GM12878 (cell line): ENCODE measurements at regions not wholly inside any gene's neighbourhood (a gene's known extent, or its start where the extent isn't known, plus 50 kb on each side); places are given as distances from the start of the nearest gene placed in this dataset.

ENCODE experiments used
- ATAC-seq: fragments of 200-7000 bp; cut with Tn5 transposase; 3 replicates; pipeline ENCODE4 v1.9.1; 2020; ENCODE audit warnings: mild to moderate bottlenecking, moderate library complexity
- BruUV-seq: library from RNA; stranded (reverse); fragments of 400-500 nt; replicated peaks from 2 replicates; lab custom pipeline; 2021; lab: Mats Ljungman, UMichigan
- CTCF ChIA-PET: fragments of 300-600 bp; sonication (Branson Sonifier 250); formaldehyde crosslinking; extraction: SDS; loops from one replicate; lab custom pipeline; 2021; ENCODE audit warnings: inconsistent platforms; lab: Yijun Ruan, JAX
- POLR2A ChIA-PET: fragments of 350-600 bp; formaldehyde crosslinking; extraction: SDS; loops from one replicate; lab custom pipeline; 2021; ENCODE audit warnings: inconsistent platforms; lab: Charles Lee
- RAD21 ChIA-PET: fragments of 300-600 bp; sonication (Branson Sonifier 250); formaldehyde crosslinking; loops from one replicate; lab custom pipeline; 2023; ENCODE audit warnings: antibody characterized with exemption; ENCODE audit not compliant: unreplicated experiment; lab: Charles Lee
- SMC1A ChIA-PET: fragments of 300-600 bp; sonication (Branson Sonifier 250); formaldehyde crosslinking; loops from one replicate; lab custom pipeline; 2023; ENCODE audit not compliant: unreplicated experiment, uncharacterized antibody; lab: Charles Lee
- DNase-seq: peaks from one replicate; pipeline ENCODE4 v3.0.0-alpha.2; 2011; ENCODE audit warnings: low read depth, low spot score
- FAIRE-seq: peaks from 3 replicates; lab custom pipeline; 2011; peaks lifted over from hg19 to GRCh38; lab: Jason Lieb, UNC
- H2AFZ ChIP-seq: 2 replicates; pipeline ENCODE4 v1.6.0; 2011; ENCODE audit warnings: low read depth, low read length, control low read depth; ENCODE audit not compliant: control insufficient read depth
- H3K27ac ChIP-seq: 2 replicates; pipeline ENCODE4 v1.5.1; 2011; ENCODE audit warnings: control low read depth; ENCODE audit not compliant: control insufficient read depth, insufficient read depth
- H3K27me3 ChIP-seq, 2 experiments: replicated peaks in 1 of 2; 2 replicates each; pipeline versions ENCODE4 v1.6.0 to v1.6.1; 2011; ENCODE audit warnings: low read length in 1 of 2; ENCODE audit not compliant: control insufficient read depth in 2 of 2, insufficient read depth in 2 of 2
- H3K36me3 ChIP-seq, 2 experiments: 2 replicates each; pipeline ENCODE4 v1.5.1; 2011; ENCODE audit warnings: low read length in 1 of 2; ENCODE audit not compliant: control insufficient read depth in 2 of 2, insufficient read depth in 2 of 2
- H3K4me1 ChIP-seq: 2 replicates; pipeline ENCODE4 v1.6.1; 2011; ENCODE audit warnings: mild to moderate bottlenecking, low read length, moderate library complexity, mixed read lengths; ENCODE audit not compliant: control insufficient read depth, insufficient read depth
- H3K4me2 ChIP-seq: 2 replicates; pipeline ENCODE4 v1.6.0; 2011; ENCODE audit warnings: control low read depth; ENCODE audit not compliant: control insufficient read depth, insufficient read depth
- H3K4me3 ChIP-seq: fragments of 200-600 bp; sonication (generic); 2 replicates; pipeline ENCODE4 v1.5.1; 2016
- H3K79me2 ChIP-seq: 2 replicates; pipeline ENCODE4 v1.6.0; 2011; ENCODE audit warnings: low read length; ENCODE audit not compliant: control insufficient read depth, insufficient read depth
- H3K9ac ChIP-seq: 2 replicates; pipeline ENCODE4 v1.8.0; 2011; ENCODE audit warnings: low read length, control low read depth, mixed read lengths; ENCODE audit not compliant: control insufficient read depth, insufficient read depth
- H3K9me3 ChIP-seq: replicated peaks from 3 replicates; pipeline ENCODE4 v1.5.1; 2011; ENCODE audit warnings: mild to moderate bottlenecking, low read length; ENCODE audit not compliant: control insufficient read depth, insufficient read depth
- H4K20me1 ChIP-seq: 2 replicates; pipeline ENCODE4 v1.6.0; 2011; ENCODE audit not compliant: control insufficient read depth, insufficient read depth
- ATF2 ChIP-seq: IDR thresholded peaks from 2 replicates; pipeline ENCODE4 v1.6.1; 2012; ENCODE audit warnings: low read length, inconsistent platforms
- CBFB ChIP-seq: IDR thresholded peaks from 2 replicates; pipeline ENCODE4 v1.6.1; 2016; ENCODE audit warnings: antibody characterized with exemption, low read depth
- E4F1 ChIP-seq: fragments of 450-650 bp; IDR thresholded peaks from 2 replicates; pipeline ENCODE4 v1.6.1; 2018; ENCODE audit warnings: borderline replicate concordance, mild to moderate bottlenecking; ENCODE audit not compliant: partially characterized antibody
- IRF3 ChIP-seq: fragments of 450-650 bp; IDR thresholded peaks from 2 replicates; pipeline ENCODE4 v1.6.1; 2014; ENCODE audit warnings: mild to moderate bottlenecking
- NR2C2 ChIP-seq: IDR thresholded peaks from 2 replicates; pipeline ENCODE4 v1.6.1; 2011; ENCODE audit warnings: borderline replicate concordance, low read depth; ENCODE audit not compliant: control insufficient read depth, insufficient read length
- NRF1 ChIP-seq: conservative IDR thresholded peaks from 2 replicates; pipeline ENCODE4 v1.6.1; 2011; ENCODE audit warnings: mild to moderate bottlenecking, low read depth, low read length, improper control_type of control experiment
- RCOR1 ChIP-seq: conservative IDR thresholded peaks from 2 replicates; pipeline ENCODE4 v1.6.1; 2012; ENCODE audit warnings: low read depth, low read length, improper control_type of control experiment
- RELB ChIP-seq: fragments of 450-650 bp; IDR thresholded peaks from 2 replicates; pipeline ENCODE4 v1.6.1; 2017; ENCODE audit warnings: low read depth, mild to moderate bottlenecking, moderate library complexity
- SP1 ChIP-seq: IDR thresholded peaks from one replicate; pipeline ENCODE4 v1.6.1; 2011; ENCODE audit warnings: low read depth, low read length
- USF1 ChIP-seq: IDR thresholded peaks from 2 replicates; pipeline ENCODE4 v1.6.1; 2011; ENCODE audit warnings: borderline replicate concordance, low read depth, mild to moderate bottlenecking, moderate library complexity, mixed read lengths, low read length; ENCODE audit not compliant: insufficient read depth; ENCODE audit errors: extremely low read length
- ZNF592 ChIP-seq: fragments of 450-650 bp; IDR thresholded peaks from 2 replicates; pipeline ENCODE4 v1.6.1; 2017; ENCODE audit warnings: mild to moderate bottlenecking, moderate library complexity
- WGBS: methylation state at CpG from one replicate; pipeline ENCODE4 v1.1.6; 2016; ENCODE audit warnings: low lambda C conversion rate; ENCODE audit not compliant: insufficient replicate concordance, insufficient coverage; ENCODE audit errors: missing lambda C conversion rate; 5-methylcytosine and 5-hydroxymethylcytosine counted together
- in situ Hi-C: fragments of 300-500 bp; cut with MboI; formaldehyde crosslinking; loops from 9 replicates; pipeline ENCODE4 v1.14.3; 2018; ENCODE audit warnings: mixed read lengths
- intact Hi-C: fragments of 100-400 bp; cut with micrococcal nuclease; formaldehyde crosslinking; loops from one replicate; pipeline ENCODE4 v1.14.2; 2022; ENCODE audit not compliant: unreplicated experiment

- no peak for ATAC-seq
- WGBS = 91% methylated on average over 5 of the region's 5 CpGs
- Histone ChIP-seq H3K36me3 (no peaks in the 10 kb centered on the region), H3K9me3 (no peaks in the 10 kb centered on the region), H3K4me1 (no peaks in the 10 kb centered on the region), H4K20me1 (no peaks in the 10 kb centered on the region), H2AFZ (no peak overlapping the region), H3K4me3 (no peak overlapping the region), H3K79me2 (no peaks in the 10 kb centered on the region), H3K9ac (no peak overlapping the region), H3K27ac (no peak overlapping the region), H3K4me2 (no peak overlapping the region), H3K27me3 (no peaks in the 10 kb centered on the region)
- in situ Hi-C loops (no loop called here), intact Hi-C loops (no loop called here)
- RAD21 ChIA-PET = interaction anchor here (1.3 kb wide), 1 partner anchor 127 kb away, joined by 4 read pairs; no protein-coding TSS in a partner anchor
- CTCF ChIA-PET = interaction anchor here (0.6 to 1.9 kb wide), 2 partner anchors 97 to 109 kb away, joined by 3 to 5 read pairs; no protein-coding TSS in a partner anchor
- POLR2A ChIA-PET = no interaction called here
- FAIRE-seq = no peak
- no TSS peak for BruUV-seq
- SMC1A ChIA-PET = interaction anchor here (1.0 to 3.3 kb wide), 4 partner anchors 10 to 489 kb away, joined by 3 to 9 read pairs (median 6); no protein-coding TSS in a partner anchor
- DNase-seq = no peak
- no peak for TF ChIP-seq E4F1
- no peak for TF ChIP-seq RCOR1
- TF ChIP-seq ZNF592 = no peak
- TF ChIP-seq ATF2 = no peak
- no peak for TF ChIP-seq CBFB
- TF ChIP-seq IRF3 = no peak
- TF ChIP-seq NR2C2 = no peak
- TF ChIP-seq NRF1 = no peak
- TF ChIP-seq RELB = no peak
- TF ChIP-seq SP1 = no peak
- no peak for TF ChIP-seq USF1
Measured at GRCh38 chr6:6785163-6785521, 196.6 kb downstream of the LY86 start.
